ENCODE measurements at regions not wholly inside any gene's neighbourhood (a gene's known extent, or its start where the extent isn't known, plus 50 kb on each side); places are given as distances from the start of the nearest gene placed in this dataset.

GRCh38 chr5:16013334-16014065, 166.1 kb downstream of the MARCHF11 start:
- DNase-seq (ENCODE audit: low read depth): no peak

DNA sequence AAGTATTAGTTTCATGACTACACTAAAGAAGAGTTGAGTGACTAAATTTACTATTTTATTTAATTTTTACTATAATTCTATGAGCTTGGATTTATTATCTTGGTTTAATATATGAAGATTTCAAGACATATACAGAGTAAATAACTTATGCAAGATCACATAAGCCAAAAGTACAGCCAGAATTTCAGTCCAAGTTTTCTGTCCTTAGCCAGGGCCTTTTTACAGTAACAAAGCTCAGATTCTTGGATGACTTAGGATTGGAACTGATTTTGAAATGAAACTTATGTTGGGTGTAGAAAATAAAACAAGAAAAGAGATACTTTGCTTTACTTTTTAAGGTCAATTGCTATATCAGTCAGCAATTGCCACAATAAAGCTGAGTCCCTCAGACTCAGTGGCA, 170.3 kb downstream of the MARCHF11 start:
- no peak for DNase-seq (ENCODE audit: low read depth)

DNA sequence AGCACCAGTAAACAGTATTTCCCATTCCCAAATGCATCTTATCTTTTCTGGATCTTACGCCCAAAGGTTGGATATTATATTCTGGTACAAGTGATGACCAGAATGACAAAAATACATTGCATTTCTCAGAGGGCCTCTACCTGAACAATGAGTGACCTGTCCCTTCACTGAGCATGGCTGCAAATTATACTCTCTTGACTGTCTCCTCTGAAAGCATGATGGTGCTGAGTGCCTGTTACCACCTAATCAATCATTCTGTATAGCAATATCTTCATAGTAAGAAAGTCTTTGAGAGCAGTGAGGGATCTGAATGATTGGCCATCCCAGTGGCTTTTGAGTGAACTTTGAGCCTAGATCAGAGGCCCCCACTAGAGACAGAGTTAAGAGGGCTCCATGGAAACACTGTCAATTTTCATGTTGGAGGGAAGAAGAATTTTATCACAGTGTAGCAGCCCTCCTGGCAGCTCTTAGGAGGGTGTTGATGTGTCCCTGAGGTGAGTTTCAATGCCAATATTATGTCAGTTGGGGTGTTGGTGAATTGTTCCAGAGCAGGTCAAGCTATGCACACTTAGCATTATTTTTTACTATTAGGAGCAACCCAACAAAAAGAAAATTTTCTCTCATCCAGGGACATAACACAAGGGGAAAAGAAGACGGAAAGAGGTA, 171.7 kb downstream of the MARCHF11 start:
- DNase-seq (ENCODE audit: low read depth): no peak

DNA sequence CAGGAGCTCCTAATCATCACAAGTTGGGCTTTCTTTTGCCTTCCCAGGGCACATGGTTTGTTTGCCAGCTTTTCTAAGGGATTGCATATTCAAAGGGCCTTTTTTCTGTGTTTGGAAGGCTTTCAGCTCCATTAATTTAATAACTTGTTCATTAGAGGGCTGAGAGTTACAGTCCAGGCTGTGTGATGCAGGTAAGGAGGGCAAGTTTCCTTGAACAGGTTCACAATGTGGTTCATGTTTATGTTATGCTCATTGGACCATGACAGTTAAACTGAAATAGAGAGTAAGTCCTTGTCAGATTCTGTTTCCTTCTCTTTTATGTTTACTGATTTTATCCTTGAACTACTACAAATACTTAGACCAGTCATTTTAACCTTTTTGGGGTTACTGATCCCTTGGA, 174.4 kb downstream of the MARCHF11 start:
- no peak for DNase-seq (ENCODE audit: low read depth)

DNA sequence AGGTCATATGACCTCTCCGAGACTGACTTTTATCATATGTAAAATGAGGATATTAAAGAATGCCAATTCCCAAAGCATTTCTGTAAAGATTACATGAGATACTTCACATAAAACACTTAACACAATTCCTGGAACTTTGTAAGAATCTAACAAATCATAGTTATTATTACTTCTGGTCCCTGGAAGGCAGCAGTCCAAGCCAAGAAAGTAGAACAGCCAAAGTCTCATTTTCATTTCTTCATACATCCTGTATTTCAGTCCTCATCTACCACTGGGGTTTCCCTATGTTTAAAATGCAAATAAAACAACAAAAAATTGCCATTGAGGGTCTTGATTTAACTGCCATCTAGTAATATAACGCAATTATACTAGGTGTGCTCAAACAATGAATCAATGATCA, 179.5 kb downstream of the MARCHF11 start:
- no peak for DNase-seq (ENCODE audit: low read depth)

- no peak for DNase-seq (ENCODE audit: low read depth)
These were observed 184.1 kb downstream of the MARCHF11 start for GRCh38 chr5:15995341-15996052.

- no peak for DNase-seq (ENCODE audit: low read depth)
These were observed 185.7 kb downstream of the MARCHF11 start for GRCh38 chr5:15993919-15994318.

DNA sequence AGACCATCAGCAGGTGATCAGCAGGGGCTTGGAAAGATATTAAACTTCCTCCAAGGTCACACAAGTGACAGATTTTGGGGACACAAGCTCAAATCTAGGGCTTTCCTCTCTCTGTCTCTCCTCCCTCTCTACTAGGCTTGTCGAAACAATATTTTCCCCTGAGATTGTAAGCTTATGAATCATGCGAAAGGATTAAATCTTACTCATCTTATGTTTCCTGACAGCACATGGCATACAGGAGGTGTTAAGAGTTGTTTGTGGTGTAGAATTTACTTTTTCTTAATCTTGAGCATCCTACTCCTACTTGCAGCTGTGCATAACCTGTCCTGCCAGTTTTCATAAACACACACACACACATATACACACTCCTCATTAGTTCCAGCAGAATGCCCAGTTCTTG, 186.3 kb downstream of the MARCHF11 start:
- DNase-seq (ENCODE audit: low read depth): peak; percentile 50

- peak; percentile 54 for DNase-seq (ENCODE audit: low read depth)
These were observed 186.7 kb downstream of the MARCHF11 start for GRCh38 chr5:15992918-15993317.

- no peak for DNase-seq (ENCODE audit: low read depth)
These were observed 188.0 kb downstream of the MARCHF11 start for GRCh38 chr5:15991586-15991985.
